ENCODE measurements at regions not wholly inside any gene's neighbourhood (a gene's known extent, or its start where the extent isn't known, plus 50 kb on each side); places are given as distances from the start of the nearest gene placed in this dataset.

- no peak for TF ChIP-seq EZH2 (IDR thresholded peaks at IDR 0.05; ENCODE audit: low read length, missing control alignments)
- peak in 1 of 2 donors; percentile 19 for TF ChIP-seq CTCF (conservative IDR thresholded peaks at IDR 0.05 in 1 of 2, IDR thresholded peaks at IDR 0.05 in 1 of 2; ENCODE audit: low read depth in 1 of 2, low read length in 2 of 2)
Observed at GRCh38 chr7:22657479-22657878, 69.5 kb upstream of the IL6 start.

GRCh38 chr7:22655781-22656180, 71.2 kb upstream of the IL6 start:
- Histone ChIP-seq H3K4me2 (ENCODE audit: extremely low read depth, insufficient read depth, low read length) (no peak overlapping the region), H4K20me1 (ENCODE audit: control insufficient read depth, extremely low read depth, insufficient read depth, low read length) (no peaks in the 10 kb centered on the region), H3K4me3 (replicated peaks in 1 of 4; ENCODE audit: control extremely low read depth in 1 of 4, insufficient read depth in 1 of 4, low read depth in 3 of 4, low read length in 4 of 4) (no peak overlapping the region), H3K9ac (ENCODE audit: insufficient read depth, low read length) (no peak overlapping the region), H3K79me2 (ENCODE audit: control insufficient read depth, insufficient read depth, low read length) (no peaks in the 10 kb centered on the region), H3K36me3 (ENCODE audit: control insufficient read depth, insufficient read depth, low read length) (no peaks in the 10 kb centered on the region), H3K27me3 (ENCODE audit: control insufficient read depth, insufficient read depth, low read length) (no peaks in the 10 kb centered on the region), H3K4me1 (ENCODE audit: control insufficient read depth, extremely low read depth, insufficient read depth, low read length) (peaks cover 8% of the 10 kb centered on the region), H2AFZ (ENCODE audit: low read length) (no peak overlapping the region), H3K9me3 (ENCODE audit: control insufficient read depth, insufficient read depth, low read depth, low read length) (no peaks in the 10 kb centered on the region), H3K27ac (ENCODE audit: insufficient read depth, low read length) (no peak overlapping the region)
- no peak for DNase-seq (ENCODE audit: low read depth in 2 of 2)
- TF ChIP-seq EZH2 (IDR thresholded peaks at IDR 0.05; ENCODE audit: low read length, missing control alignments) (no peak), CTCF (conservative IDR thresholded peaks at IDR 0.05 in 1 of 2, IDR thresholded peaks at IDR 0.05 in 1 of 2; ENCODE audit: low read depth in 1 of 2, low read length in 2 of 2) (no peak)

More at GRCh38 chr7:22657479-22657878, 69.5 kb upstream of the IL6 start:
- Histone ChIP-seq H4K20me1 (ENCODE audit: control insufficient read depth, extremely low read depth, insufficient read depth, low read length) (no peaks in the 10 kb centered on the region), H3K4me3 (replicated peaks in 1 of 4; ENCODE audit: control extremely low read depth in 1 of 4, insufficient read depth in 1 of 4, low read depth in 3 of 4, low read length in 4 of 4) (no peak overlapping the region), H3K79me2 (ENCODE audit: control insufficient read depth, insufficient read depth, low read length) (no peaks in the 10 kb centered on the region), H3K4me2 (ENCODE audit: extremely low read depth, insufficient read depth, low read length) (no peak overlapping the region), H3K4me1 (ENCODE audit: control insufficient read depth, extremely low read depth, insufficient read depth, low read length) (no peaks in the 10 kb centered on the region), H3K9me3 (ENCODE audit: control insufficient read depth, insufficient read depth, low read depth, low read length) (no peaks in the 10 kb centered on the region), H3K36me3 (ENCODE audit: control insufficient read depth, insufficient read depth, low read length) (no peaks in the 10 kb centered on the region), H3K27ac (ENCODE audit: insufficient read depth, low read length) (no peak overlapping the region), H2AFZ (ENCODE audit: low read length) (no peak overlapping the region), H3K9ac (ENCODE audit: insufficient read depth, low read length) (no peak overlapping the region), H3K27me3 (ENCODE audit: control insufficient read depth, insufficient read depth, low read length) (no peaks in the 10 kb centered on the region)
- DNase-seq (ENCODE audit: low read depth in 2 of 2): peak in 1 of 2 donors; percentile 36

DNA sequence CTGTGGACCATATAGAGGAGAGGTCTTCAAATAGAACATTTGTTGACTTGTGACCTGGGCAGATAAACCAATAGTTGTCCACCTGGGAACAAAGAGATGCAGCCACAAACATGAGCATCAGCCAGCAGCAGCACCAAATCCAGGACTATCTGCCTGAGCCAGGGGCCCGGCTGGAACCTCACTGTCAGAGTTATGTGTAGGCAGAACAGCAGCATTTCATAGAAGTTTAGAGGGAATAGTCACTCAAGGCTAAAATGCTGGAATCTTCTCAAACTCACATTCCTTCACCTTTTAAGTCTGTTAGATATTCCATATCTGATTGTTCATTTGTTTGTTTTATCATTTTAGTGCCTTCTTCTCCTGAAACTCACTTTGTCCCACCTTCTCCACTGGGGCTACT, 72.2 kb upstream of the IL6 start:
- Histone ChIP-seq H3K27me3 (ENCODE audit: control insufficient read depth, insufficient read depth, low read length) (no peaks in the 10 kb centered on the region), H3K27ac (ENCODE audit: insufficient read depth, low read length) (no peak overlapping the region), H3K9ac (ENCODE audit: insufficient read depth, low read length) (no peak overlapping the region), H3K4me2 (ENCODE audit: extremely low read depth, insufficient read depth, low read length) (no peak overlapping the region), H3K4me1 (ENCODE audit: control insufficient read depth, extremely low read depth, insufficient read depth, low read length) (peaks cover 8% of the 10 kb centered on the region), H3K9me3 (ENCODE audit: control insufficient read depth, insufficient read depth, low read depth, low read length) (no peaks in the 10 kb centered on the region), H3K79me2 (ENCODE audit: control insufficient read depth, insufficient read depth, low read length) (no peaks in the 10 kb centered on the region), H3K36me3 (ENCODE audit: control insufficient read depth, insufficient read depth, low read length) (no peaks in the 10 kb centered on the region), H2AFZ (ENCODE audit: low read length) (no peak overlapping the region), H4K20me1 (ENCODE audit: control insufficient read depth, extremely low read depth, insufficient read depth, low read length) (no peaks in the 10 kb centered on the region), H3K4me3 (replicated peaks in 1 of 4; ENCODE audit: control extremely low read depth in 1 of 4, insufficient read depth in 1 of 4, low read depth in 3 of 4, low read length in 4 of 4) (no peak overlapping the region)
- TF ChIP-seq CTCF (conservative IDR thresholded peaks at IDR 0.05 in 1 of 2, IDR thresholded peaks at IDR 0.05 in 1 of 2; ENCODE audit: low read depth in 1 of 2, low read length in 2 of 2): no peak
- TF ChIP-seq EZH2 (IDR thresholded peaks at IDR 0.05; ENCODE audit: low read length, missing control alignments): no peak
- no peak for DNase-seq (ENCODE audit: low read depth in 2 of 2)
